ENCODE measurements at regions not wholly inside any gene's neighbourhood (a gene's known extent, or its start where the extent isn't known, plus 50 kb on each side); places are given as distances from the start of the nearest gene placed in this dataset.

DNA sequence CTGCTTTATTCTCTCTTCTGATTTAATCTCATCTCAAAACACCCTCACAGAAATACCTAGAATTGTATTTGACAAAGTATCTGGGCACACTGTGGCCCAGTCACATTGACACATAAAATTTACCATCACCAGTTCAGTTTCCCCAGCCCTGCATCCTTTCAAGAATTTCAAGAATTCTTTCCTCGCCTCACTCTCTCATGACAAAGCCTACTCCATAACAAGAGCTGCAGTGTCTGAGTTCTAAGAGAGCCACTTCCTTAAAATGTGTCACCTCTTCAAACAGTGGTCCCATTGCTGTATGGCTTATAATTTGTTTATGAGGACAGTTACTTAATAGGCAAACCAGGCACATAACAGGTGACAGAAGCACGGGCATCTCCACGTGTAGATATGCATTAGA is 90.9 kb upstream of the STK39 start:
- Histone ChIP-seq H2AFZ (ENCODE audit: low read depth, low read length) (no peak overlapping the region), H4K20me1 (replicated peaks; ENCODE audit: control insufficient read depth, insufficient read depth, low read length) (no peaks in the 10 kb centered on the region), H3K4me1 (replicated peaks in 1 of 2; ENCODE audit: control insufficient read depth in 2 of 2, insufficient read depth in 2 of 2, low read length in 2 of 2) (no peaks in the 10 kb centered on the region), H3K9ac (ENCODE audit: insufficient read depth in 1 of 2, low read depth in 2 of 2, low read length in 2 of 2) (no peak overlapping the region), H3K27me3 (ENCODE audit: control insufficient read depth in 2 of 2, insufficient read depth in 2 of 2, low read length in 2 of 2) (peaks cover 11 to 14% of the 10 kb centered on the region in 2 experiments), H3K4me3 (no peak overlapping the region), H3K36me3 (ENCODE audit: control insufficient read depth, insufficient read depth, low read length) (no peaks in the 10 kb centered on the region), H3K27ac (ENCODE audit: extremely low read depth, low read depth, low read length) (no peak overlapping the region), H3K9me3 (replicated peaks; ENCODE audit: control insufficient read depth, insufficient read depth, low read depth, low read length) (no peaks in the 10 kb centered on the region), H3K4me2 (ENCODE audit: insufficient read depth, low read length) (no peak overlapping the region), H3K9me1 (ENCODE audit: control insufficient read depth, insufficient read depth, low read length) (no peaks in the 10 kb centered on the region), H3K79me2 (ENCODE audit: control insufficient read depth, insufficient read depth, low read length) (no peaks in the 10 kb centered on the region)
- FAIRE-seq (no peak), DNase-seq (ENCODE audit: extremely low read depth in 1 of 4, low spot score in 3 of 4) (no peak), ATAC-seq (no peak)
- in situ Hi-C loops (cut with MboI), result no loop called here
- no TSS peak for BruUV-seq (replicated peaks)
- POLR2A ChIA-PET, result interaction anchor here (1.0 kb wide), 1 partner anchor 12 kb away, joined by 5 read pairs; no protein-coding TSS in a partner anchor
- 0% methylated on average over 3 of the region's 3 CpGs for WGBS (ENCODE audit: insufficient coverage, low coverage, missing lambda C conversion rate)
- intact Hi-C loops (cut with micrococcal nuclease), result loop anchor here (5.0 kb wide), 1 partner anchor 201 kb away; no protein-coding TSS in a partner anchor
- CTCF ChIA-PET (ENCODE audit: low intra/inter-chr PET ratio), result no interaction called here
- TF ChIP-seq MTF1 (CRISPR knock-in tag; IDR thresholded peaks at IDR 0.05; ENCODE audit: borderline replicate concordance) (no peak), CTBP1 (IDR thresholded peaks at IDR 0.05; ENCODE audit: borderline replicate concordance) (no peak), SPI1 (IDR thresholded peaks at IDR 0.05; ENCODE audit: borderline replicate concordance, low read depth, low read length) (peak; percentile 39; the same call in 1 of the 2 replicates)

DNA sequence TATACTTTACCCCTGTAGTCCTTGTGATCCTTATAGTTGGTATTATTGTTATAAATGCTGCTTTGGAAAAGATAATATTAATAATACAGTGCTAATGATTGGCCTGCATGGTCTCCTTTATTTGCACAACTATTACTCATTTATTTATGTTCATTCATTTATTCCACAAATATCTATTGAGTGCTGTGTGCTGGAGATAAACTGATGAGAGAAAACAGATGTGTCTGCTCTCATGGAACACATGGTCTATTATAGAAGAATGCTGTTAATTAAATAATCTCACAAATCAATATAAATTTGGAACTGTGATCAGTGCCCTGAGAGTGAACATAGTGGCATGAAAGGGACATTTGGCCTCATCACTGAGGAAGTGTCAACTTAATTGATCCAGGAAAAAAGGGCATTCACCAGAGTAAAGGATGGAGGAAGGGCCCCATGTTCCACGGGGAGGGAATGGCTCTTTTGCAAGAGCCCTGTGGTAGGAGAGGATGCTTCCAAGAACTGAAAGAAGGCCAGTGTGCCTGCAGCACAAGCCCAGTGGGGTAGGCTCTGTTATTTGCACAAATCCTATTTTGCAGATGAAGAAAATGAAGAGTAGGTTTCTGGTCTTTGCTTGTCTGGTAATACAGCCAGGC is 91.5 kb upstream of the STK39 start:
- no peak overlapping the region for H3K27ac ChIP-seq (ENCODE audit: extremely low read depth, low read depth, low read length)
- ChIA-PET POLR2A (no interaction called here), CTCF (ENCODE audit: low intra/inter-chr PET ratio) (no interaction called here)
- DNase-seq (ENCODE audit: extremely low read depth in 1 of 4, low spot score in 3 of 4) (no peak), ATAC-seq (no peak), FAIRE-seq (no peak)
- no peaks in the 10 kb centered on the region for H3K9me1 ChIP-seq (ENCODE audit: control insufficient read depth, insufficient read depth, low read length)
- 0% methylated on average over 1 of the region's 1 CpG for WGBS (ENCODE audit: insufficient coverage, low coverage, missing lambda C conversion rate)
- in situ Hi-C loops (cut with MboI), result no loop called here
- intact Hi-C loops (cut with micrococcal nuclease), result loop anchor here (5.0 kb wide), 1 partner anchor 202 kb away; no protein-coding TSS in a partner anchor
- peaks cover 11 to 14% of the 10 kb centered on the region in 2 experiments for H3K27me3 ChIP-seq (ENCODE audit: control insufficient read depth in 2 of 2, insufficient read depth in 2 of 2, low read length in 2 of 2)
- no peaks in the 10 kb centered on the region for H3K79me2 ChIP-seq (ENCODE audit: control insufficient read depth, insufficient read depth, low read length)
- H3K4me2 ChIP-seq (ENCODE audit: insufficient read depth, low read length), result no peak overlapping the region
- H3K9me3 ChIP-seq (replicated peaks; ENCODE audit: control insufficient read depth, insufficient read depth, low read depth, low read length), result no peaks in the 10 kb centered on the region
- H3K36me3 ChIP-seq (ENCODE audit: control insufficient read depth, insufficient read depth, low read length), result no peaks in the 10 kb centered on the region
- no TSS peak for BruUV-seq (replicated peaks)
- H2AFZ ChIP-seq (ENCODE audit: low read depth, low read length), result no peak overlapping the region
- no peaks in the 10 kb centered on the region for H4K20me1 ChIP-seq (replicated peaks; ENCODE audit: control insufficient read depth, insufficient read depth, low read length)
- H3K4me3 ChIP-seq, result no peak overlapping the region
- H3K9ac ChIP-seq (ENCODE audit: insufficient read depth in 1 of 2, low read depth in 2 of 2, low read length in 2 of 2), result no peak overlapping the region
- no peaks in the 10 kb centered on the region for H3K4me1 ChIP-seq (replicated peaks in 1 of 2; ENCODE audit: control insufficient read depth in 2 of 2, insufficient read depth in 2 of 2, low read length in 2 of 2)
- TF ChIP-seq ZNF695 (CRISPR knock-in tag; IDR thresholded peaks at IDR 0.05) (no peak), C11orf30 (IDR thresholded peaks at IDR 0.05; ENCODE audit: low read depth) (no peak), ARID1B (IDR thresholded peaks at IDR 0.05) (no peak), SAFB2 (IDR thresholded peaks at IDR 0.05; ENCODE audit: borderline replicate concordance, low read depth, low read length, severe bottlenecking) (no peak), RBM22 (IDR thresholded peaks at IDR 0.05; ENCODE audit: low read depth, low read length, poor library complexity, severe bottlenecking) (no peak), MCM7 (IDR thresholded peaks at IDR 0.05) (no peak), YY1 (IDR thresholded peaks at IDR 0.05; ENCODE audit: borderline replicate concordance in 1 of 3, control insufficient read depth in 1 of 3, extremely low read depth in 1 of 3, insufficient read depth in 3 of 3, insufficient read length in 1 of 3, insufficient replicate concordance in 2 of 3, low read depth in 1 of 3, low read length in 2 of 3) (no peak), SAP30 (IDR thresholded peaks at IDR 0.05; ENCODE audit: borderline replicate concordance, insufficient read depth, low read depth, low read length, poor library complexity, severe bottlenecking) (no peak)

Data from K562 (cell line).